GM21576 (cell line): ENCODE measurements at regions not wholly inside any gene's neighbourhood (a gene's known extent, or its start where the extent isn't known, plus 50 kb on each side); places are given as distances from the start of the nearest gene placed in this dataset.
"Not testable (repeated sequence)": the region's sequence is repeated elsewhere in the genome, so short reads cannot be mapped to it uniquely, and the experiment has no call there.

ENCODE experiments used
- ATAC-seq: cut with Tn5 transposase; IDR thresholded peaks from one replicate; pipeline ENCODE4 v1.9.1; 2021; ENCODE audit warnings: mild to moderate bottlenecking, moderate library complexity; ENCODE audit not compliant: unreplicated experiment

DNA sequence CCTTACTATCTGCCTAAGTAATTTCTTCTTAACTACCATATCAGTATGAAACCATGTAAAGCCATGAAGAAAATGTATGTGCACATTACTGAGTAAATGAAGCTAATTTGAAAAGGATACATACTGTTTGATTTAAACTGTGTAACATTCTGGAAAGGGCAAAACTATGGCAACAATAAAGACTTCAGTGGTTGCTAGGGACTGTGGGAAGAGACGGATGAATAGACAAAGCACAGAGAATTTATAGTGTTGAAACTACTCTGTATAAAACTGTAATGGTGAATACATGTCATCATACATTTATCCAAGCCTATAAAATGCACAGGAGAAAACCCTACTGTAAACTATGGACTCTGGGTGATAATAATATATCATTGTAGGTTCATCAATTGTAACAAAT lies 1103.7 kb upstream of the EPHA6 start:
- ATAC-seq, result no peak

DNA sequence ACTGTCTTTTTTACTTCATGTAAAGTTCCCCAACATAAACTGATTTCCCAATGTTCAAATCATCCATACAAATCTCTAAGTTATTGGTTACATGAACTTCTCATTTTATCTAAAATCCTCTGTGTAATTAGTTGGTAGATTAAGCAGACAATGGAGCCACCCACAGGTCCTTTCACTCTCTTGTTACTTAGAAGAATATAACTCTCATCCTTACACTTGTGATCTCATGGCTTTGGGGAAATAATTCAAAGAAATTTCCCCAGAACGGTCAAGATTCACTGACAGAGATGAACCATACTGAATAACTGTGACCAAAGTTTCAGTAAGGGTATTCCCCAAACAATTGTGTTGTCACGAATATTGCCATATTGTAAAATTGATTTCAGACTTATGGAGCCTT lies 1102.6 kb upstream of the EPHA6 start:
- no peak for ATAC-seq

DNA sequence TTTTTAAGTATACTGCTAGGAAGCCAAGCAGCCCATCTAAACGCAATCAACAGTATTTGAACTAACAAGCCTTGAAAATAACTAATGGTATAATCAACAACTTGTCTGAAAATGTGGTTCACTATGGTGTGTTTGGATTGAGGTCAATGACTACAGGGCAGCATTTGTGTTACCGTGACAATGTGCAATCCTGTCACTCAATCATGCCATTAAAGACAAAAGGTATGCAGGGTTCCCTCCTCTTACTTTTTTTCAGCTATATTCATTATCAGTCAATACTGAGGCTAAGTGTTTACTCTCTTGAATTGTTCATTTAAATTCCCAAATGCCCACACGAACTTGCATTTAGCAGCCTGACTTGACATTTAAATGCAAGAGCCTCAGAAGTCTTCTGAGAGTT lies 1099.3 kb upstream of the EPHA6 start:
- no peak for ATAC-seq

DNA sequence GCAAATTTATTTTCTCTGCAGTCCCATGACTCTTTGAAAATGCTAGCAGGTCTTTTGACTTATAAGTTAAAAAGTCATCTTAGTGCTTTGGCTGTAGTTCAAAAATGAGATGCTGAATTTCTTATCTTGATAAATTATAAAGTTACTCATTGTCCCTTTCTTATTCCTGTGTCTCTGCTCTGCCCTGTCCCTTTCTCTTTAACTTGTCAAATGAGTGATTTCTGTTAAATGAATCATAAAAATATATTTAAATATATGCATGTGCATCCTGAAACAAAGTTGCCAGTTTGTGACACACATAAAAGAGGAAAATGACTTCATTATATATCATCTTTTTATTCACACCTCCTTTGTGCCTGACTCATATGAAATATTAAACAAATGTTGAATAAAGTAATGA lies 1097.3 kb upstream of the EPHA6 start:
- ATAC-seq, result no peak

DNA sequence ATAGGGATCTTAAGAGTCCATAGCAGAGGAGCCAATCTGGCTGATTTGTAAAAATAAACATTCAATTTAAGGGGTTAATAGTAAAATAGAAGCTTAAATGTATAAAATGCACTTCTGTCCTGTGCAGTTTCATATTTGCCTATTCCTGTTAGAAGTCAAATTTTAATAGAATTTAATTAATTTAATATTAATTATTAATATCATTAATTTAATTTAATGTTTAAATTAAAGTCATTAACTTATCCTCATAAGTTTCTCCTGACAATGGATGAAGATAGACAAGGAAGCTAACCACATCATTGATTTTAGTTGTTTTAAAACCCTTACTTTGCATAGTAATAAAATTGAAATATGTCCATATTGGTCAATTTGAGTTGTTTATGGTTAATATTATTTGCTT lies 1096.2 kb upstream of the EPHA6 start:
- ATAC-seq, result no peak

DNA sequence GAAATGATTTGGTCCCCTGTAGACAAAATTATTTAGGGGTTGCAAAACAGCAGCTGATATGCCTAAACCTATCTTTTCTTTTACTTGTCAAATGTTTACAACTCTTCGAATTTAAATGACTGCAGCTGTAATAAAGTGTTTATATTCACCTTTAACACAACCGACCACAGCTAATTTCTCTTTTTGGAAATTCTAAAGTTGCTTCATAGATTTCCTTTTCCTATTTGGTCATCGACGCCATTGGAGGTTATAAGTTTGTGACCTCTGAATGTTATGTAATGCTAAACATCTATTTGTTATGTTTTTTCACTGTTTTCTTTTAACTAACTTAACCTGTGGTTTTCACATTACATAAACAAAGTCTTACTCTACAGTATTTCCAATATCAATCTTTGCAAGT lies 1094.9 kb upstream of the EPHA6 start:
- ATAC-seq, result no peak

DNA sequence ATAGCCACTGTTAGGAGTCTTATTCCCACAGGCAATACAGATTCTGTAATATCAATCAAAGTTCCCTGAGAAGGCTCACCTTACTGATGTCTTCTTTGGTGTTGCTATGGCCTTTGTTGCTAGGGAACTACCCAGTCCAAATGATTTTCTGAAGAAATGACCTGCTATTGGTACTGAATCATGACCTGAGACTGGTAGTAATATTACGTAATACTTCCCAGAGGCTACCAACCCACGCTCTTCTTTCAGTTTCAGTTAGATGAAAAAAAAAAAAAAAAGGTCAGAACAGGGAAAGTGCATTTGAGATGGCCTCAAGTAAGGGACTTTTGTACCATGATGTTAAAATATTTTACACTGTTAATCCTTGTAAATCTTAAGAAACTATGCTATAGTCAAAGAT lies 1092.5 kb upstream of the EPHA6 start:
- no peak for ATAC-seq

DNA sequence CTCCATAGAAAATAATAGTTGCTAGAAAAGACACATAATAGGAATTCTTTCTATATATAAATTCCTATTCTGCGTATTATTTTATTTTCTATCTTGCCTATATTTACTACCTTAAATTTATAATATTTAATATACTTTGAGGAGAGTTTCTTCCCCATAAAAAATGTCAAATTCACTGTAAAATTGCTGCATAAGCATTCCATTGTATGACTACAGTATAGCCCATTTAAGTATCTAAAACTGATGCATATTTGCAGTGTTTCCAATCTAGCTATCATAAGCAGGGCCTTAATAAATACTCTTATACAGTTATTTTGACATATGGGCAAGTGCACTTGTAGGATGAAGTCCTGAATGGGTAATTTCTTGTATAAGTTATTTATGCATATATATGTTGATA lies 1088.6 kb upstream of the EPHA6 start:
- ATAC-seq, result no peak

DNA sequence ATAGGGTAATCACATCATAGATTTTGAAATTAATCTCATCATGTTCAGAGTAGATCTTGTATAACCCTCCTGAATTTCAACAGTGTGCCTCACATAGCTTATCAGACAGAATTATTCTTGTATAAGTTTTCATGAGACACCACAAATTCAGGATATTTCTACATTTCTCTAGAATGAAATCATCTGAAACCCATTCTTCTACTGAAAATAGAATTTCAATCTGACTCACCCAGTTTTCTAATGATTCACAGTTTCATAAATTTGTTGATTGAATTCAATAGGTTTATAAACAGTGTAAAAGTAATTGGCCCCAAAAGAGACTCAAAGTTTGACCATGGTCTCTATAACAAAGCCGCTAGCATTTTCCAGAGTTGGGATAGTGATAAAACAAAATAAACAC lies 1082.6 kb upstream of the EPHA6 start:
- ATAC-seq, result no peak

DNA sequence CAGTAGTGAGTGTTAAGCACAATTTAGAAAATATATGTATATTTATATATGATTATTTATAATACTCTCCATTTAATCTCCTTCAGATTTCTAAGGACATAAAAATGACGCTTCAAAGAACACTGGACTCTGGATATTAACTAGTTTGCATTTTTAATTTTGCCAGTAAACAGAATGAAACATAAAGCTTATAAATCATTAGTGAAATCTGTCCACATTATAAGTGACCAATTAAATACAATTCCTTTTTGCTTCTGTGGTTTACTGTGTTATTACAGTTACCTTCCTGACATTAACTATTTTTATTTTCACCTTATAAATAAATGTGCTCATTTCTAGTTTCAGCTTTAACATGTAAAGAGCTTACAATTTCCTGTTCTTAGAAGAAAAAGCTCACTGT lies 1081.1 kb upstream of the EPHA6 start:
- no peak for ATAC-seq

DNA sequence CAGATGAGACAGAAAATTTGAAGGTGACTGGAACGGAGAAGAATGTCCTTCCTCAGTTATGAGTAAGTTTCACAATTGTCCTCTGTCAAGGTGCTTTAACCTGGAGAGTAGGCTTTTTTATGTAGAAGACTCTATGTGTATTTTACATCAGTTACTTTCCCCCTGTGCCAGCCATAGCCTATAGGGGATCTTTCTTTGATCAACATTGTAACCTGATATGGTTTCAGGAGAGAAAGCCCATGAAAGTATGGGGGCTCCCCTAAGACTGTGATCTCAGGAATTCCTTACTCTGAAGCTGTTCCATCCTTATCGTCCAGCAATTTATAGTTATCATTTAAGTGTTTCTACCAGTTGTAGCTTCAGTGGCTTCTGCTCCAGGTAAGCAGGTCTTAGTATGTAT lies 1076.3 kb upstream of the EPHA6 start:
- ATAC-seq, result no peak

DNA sequence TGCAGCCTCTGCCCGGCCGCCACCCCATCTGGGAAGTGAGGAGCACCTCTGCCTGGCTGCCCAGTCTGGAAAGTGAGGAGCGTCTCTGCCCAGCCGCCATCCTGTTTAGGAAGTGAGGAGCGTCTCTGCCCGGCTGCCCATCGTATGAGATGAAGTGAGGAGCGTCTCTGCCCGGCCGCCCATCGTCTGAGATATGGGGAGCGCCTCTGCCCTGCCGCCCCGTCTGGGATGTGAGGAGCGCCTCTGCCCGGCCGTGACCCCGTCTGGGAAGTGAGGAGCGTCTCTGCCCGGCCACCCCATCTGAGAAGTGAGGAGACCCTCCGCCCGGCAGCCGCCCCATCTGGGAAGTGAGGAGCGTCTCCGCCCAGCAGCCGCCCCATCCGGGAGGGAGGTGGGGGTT lies 1069.5 kb upstream of the EPHA6 start:
- ATAC-seq, result not testable (repeated sequence)

DNA sequence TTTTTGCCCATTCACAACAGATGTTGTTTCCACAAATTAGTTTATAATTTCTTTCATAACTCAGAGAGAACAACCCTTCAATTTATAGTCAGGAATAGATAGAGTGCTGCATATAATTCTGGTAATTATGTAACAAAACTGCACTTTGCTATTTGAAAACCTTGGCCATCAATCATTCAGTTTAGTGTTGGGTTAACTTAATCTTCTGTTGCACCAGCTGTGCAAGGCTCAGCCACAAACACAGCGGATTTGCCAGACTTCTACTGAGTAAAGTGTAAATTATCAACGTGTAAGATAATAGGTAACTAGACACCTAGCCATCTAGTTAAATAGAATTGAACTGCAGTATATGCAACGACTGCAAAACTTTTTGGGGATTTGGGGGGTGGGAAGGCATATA lies 1064.3 kb upstream of the EPHA6 start:
- no peak for ATAC-seq

DNA sequence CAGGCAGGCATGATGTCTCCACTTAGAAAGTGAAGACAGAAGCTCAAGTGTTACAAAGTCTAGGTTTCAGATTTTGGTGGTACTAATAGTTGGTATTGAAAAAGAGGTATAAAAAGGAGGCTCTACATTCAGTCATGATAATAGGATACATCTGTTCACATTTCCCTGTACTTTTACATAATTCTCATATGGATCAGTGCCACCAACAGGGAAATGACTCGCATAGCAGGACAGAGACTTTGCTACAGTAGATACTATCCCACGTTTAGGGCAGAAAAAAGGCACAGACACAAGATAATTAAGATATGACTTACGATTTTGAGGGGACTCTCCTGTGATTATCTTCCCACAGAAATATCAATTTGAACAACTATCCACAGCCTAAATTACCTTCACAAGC lies 1062.9 kb upstream of the EPHA6 start:
- no peak for ATAC-seq

DNA sequence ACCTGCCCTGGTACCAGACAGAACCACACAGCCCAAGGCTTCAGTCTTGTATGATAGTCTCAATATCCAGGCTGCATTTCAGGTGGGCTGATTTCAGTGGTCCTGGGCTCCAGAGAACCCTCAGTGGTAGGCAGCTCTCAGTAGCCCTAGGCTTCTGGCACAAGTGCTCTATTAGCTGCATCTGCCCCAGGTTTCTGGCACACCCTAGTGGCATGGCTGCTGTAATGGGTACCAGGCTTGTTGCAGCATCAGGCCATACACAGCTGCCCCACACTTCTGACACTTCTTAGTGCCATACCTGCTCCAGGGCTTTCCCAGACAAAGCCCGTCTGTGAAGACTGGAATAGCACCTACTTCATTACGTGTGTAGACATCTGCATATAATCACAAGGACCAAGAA lies 1062.2 kb upstream of the EPHA6 start:
- ATAC-seq, result no peak

DNA sequence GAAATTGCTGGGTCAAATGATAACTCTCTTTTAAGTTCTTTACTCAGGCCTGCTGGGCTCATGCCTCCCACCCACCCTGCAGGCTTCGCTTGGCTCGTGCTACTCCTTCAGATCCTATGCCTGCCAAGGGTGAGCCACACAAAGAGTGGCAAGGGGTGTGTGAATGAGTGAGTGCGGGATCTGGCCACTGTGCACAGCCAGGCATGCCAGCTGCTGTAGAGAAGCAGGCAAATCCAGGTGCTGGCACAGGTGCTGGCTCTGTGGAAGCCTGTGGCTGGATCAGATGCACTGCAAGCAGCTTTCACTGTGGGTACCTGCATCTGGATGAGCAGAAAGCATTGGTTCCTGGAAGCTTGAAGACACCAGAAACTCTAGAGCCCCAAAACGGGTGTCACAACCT lies 1055.7 kb upstream of the EPHA6 start:
- no peak for ATAC-seq

DNA sequence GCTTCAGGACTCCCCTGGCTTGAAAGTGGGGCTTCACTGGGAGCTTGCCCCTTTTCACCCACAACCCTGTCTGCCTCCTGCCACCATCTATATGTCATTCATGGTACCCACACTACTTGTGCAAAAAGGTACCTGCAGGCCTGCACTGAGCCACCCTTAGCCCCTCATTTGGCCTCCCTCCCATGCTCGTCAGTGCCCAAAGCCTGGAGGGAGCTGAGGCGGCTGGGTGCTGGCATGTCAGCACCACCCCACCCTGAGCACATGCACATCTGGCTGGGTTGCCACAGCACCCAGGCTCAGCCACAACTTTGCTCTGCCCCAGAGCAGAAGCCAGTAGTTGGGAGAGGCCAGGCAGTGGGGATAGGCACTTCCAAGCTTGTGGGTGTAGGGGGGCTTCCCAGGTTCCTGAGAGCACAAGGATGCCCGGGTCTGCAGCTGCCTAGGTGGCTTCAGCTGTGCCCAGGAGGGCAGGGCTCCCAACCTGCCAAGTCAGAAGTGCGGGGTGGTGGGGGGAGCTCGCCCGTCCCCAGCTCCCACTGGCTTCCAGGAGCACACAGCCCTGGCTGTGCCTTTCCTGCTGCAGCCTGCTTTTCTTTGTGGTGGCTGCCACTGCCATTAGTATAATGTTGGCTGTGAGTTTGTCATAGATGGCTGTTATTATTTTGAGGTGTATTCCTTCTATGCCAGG lies 1054.6 kb upstream of the EPHA6 start:
- no peak for ATAC-seq

DNA sequence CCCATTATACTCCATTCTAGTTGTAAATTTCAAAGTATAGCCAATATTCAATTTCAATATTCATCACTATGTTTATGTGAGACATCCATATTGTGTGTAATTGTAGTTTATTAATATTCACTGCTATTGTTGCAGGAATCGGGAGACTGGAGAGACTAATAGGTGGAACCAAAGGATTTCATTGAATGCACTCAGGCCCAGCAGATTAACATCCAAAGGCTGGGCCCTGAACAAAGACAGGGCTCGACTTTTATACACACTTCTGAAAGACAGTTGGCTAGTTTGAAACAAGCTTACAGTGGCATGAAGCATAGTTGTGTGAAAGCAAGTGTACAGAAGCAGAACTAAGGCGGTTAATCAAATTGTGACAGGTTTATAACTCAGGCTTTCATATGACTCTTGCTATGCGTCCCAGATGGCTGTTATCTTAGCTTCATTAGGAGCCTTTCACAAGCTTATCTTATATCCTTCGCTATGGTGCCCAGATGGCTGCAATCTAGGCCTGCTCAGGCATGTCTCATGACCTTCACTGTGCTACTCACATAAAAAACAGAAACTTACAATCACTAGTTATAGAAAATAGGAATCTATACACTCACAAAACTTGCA lies 1038.8 kb upstream of the EPHA6 start:
- no peak for ATAC-seq

DNA sequence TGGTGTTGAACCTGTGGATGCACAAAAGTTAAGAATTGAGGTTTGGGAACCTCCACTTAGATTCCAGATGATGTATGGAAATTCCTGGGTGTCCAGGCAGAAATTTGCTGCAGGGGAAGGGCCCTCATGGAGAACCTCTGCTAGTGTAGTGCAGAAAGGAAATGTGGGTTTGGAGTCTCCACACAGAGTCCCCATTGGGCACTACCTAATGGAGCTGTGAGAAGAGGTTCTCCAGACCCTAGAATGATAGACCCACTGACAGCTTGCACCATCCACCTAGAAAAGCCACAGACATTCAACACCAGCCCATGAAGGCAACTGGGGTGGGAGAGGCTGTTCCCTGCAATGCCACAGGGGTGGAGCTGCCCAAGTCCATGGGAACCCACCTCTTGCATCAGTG lies 1032.8 kb upstream of the EPHA6 start:
- ATAC-seq, result no peak

DNA sequence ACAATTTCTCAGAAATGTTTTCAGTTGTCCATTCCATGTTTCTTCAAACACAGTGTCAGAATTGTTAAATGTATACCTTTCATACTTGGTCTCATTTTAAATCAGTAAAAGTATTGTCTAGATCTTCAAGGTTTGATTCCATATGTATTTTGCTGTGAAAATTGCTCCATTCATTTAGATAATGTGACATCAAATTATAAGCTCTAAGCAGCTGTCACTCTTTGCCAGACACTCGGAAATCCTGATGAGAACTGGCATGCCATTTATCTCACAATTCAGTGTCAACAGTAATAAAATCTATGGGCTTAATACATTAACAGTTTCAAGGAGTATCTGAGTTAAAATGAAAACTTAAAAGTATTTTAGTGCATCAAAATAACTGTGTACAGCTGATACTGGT lies 1025.3 kb upstream of the EPHA6 start:
- no peak for ATAC-seq

DNA sequence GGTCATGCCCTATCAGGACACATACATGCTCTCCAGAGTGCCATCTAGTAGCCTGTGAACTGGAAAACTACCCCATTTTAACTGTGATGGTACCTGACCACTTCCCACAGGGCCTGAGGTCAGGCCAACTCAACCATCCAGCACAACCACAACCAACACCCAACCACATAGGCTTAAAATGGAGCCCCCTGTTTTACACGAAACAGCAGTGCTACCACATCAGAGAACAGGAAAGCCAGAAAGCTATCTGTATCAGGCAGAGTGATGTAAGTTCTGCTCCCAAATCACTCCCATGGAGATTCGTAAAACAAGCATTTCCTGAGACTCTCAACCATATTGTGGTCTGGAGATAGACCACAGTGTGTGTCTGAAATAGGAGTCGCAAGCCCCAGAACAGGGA lies 1017.3 kb upstream of the EPHA6 start:
- no peak for ATAC-seq

DNA sequence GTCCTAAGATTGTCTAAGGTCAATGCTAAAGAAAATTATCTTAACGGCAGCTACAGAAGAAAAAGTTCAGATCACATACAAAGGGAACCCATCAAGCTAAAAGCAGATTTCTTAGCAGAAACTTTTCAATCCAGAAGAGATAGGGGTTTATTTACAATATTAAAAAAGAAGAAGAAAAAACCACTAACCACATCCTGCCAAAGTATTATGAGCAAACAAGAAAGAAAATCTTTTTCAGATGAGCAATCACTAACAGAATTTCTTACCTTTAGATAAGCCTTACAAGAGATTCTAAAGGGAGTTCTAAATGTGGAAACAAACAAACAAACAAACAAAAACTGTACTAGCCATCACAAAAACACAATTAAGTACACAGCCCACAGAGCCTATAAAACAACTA lies 1015.8 kb upstream of the EPHA6 start:
- ATAC-seq, result no peak

DNA sequence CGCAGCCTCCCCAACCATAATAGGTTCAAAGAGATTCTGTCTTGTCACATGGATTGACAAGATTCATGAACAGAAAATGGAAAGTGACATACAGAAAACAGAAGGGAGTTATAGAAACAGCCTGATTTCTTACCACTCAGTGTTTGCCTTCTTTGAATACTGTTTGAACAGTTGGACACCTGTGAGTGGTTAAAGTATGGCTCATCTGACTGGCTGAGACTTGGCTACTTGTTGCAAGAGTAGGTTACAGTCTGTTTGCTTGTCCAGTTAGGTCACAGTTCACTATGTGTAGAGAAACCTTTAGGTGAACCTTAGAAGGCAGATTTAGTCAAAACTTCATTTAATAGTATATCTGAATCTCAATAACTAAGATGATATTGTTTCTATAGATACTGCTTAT lies 1003.9 kb upstream of the EPHA6 start:
- no peak for ATAC-seq
